ENCODE measurements at regions not wholly inside any gene's neighbourhood (a gene's known extent, or its start where the extent isn't known, plus 50 kb on each side); places are given as distances from the start of the nearest gene placed in this dataset.

GRCh38 chr9:13332571-13332970 lies 53.1 kb upstream of the MPDZ start:
- H3K4me3 ChIP-seq (ENCODE audit: low read length) = no peak overlapping the region
- H3K79me2 ChIP-seq (ENCODE audit: low read length) = no peaks in the 10 kb centered on the region
- H2AFZ ChIP-seq (ENCODE audit: low read length) = no peak overlapping the region
- no peaks in the 10 kb centered on the region for H3K4me1 ChIP-seq (ENCODE audit: low read length)
- H3K36me3 ChIP-seq (replicated peaks; ENCODE audit: insufficient read depth, low read length) = no peaks in the 10 kb centered on the region
- H3K9me2 ChIP-seq (replicated peaks; ENCODE audit: insufficient read depth, low read length) = no peaks in the 10 kb centered on the region
- TF ChIP-seq EZH2phosphoT487 (IDR thresholded peaks at IDR 0.05; ENCODE audit: low read length) (no peak), EZH2 (optimal IDR thresholded peaks at IDR 0.05; ENCODE audit: low read depth, low read length) (no peak)
- TF ChIP-seq, protein P1, sequence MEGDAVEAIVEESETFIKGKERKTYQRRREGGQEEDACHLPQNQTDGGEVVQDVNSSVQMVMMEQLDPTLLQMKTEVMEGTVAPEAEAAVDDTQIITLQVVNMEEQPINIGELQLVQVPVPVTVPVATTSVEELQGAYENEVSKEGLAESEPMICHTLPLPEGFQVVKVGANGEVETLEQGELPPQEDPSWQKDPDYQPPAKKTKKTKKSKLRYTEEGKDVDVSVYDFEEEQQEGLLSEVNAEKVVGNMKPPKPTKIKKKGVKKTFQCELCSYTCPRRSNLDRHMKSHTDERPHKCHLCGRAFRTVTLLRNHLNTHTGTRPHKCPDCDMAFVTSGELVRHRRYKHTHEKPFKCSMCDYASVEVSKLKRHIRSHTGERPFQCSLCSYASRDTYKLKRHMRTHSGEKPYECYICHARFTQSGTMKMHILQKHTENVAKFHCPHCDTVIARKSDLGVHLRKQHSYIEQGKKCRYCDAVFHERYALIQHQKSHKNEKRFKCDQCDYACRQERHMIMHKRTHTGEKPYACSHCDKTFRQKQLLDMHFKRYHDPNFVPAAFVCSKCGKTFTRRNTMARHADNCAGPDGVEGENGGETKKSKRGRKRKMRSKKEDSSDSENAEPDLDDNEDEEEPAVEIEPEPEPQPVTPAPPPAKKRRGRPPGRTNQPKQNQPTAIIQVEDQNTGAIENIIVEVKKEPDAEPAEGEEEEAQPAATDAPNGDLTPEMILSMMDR (IDR thresholded peaks at IDR 0.05; ENCODE audit: low read length) = no peak
- H3K27ac ChIP-seq (ENCODE audit: low read length) = no peak overlapping the region
- DNase-seq = no peak
- no peak overlapping the region for H3K4me2 ChIP-seq (ENCODE audit: low read depth, low read length)
- H4K20me1 ChIP-seq (ENCODE audit: insufficient read depth, low read length) = no peaks in the 10 kb centered on the region
- H3F3A ChIP-seq (ENCODE audit: insufficient read depth, low read length) = no peaks in the 10 kb centered on the region
- no peaks in the 10 kb centered on the region for H3K9me3 ChIP-seq (replicated peaks; ENCODE audit: insufficient read depth, low read length)
- H3K27me3 ChIP-seq (replicated peaks; ENCODE audit: insufficient read depth, low read length) = no peaks in the 10 kb centered on the region
- no peak overlapping the region for H3K9ac ChIP-seq (ENCODE audit: low read length)

GRCh38 chr9:13331320-13331719 lies 51.8 kb upstream of the MPDZ start:
- Histone ChIP-seq H3K27me3 (replicated peaks; ENCODE audit: insufficient read depth, low read length) (no peaks in the 10 kb centered on the region), H3K9ac (ENCODE audit: low read length) (no peak overlapping the region), H3K9me3 (replicated peaks; ENCODE audit: insufficient read depth, low read length) (no peaks in the 10 kb centered on the region), H3K4me2 (ENCODE audit: low read depth, low read length) (no peak overlapping the region), H3F3A (ENCODE audit: insufficient read depth, low read length) (no peaks in the 10 kb centered on the region), H3K27ac (ENCODE audit: low read length) (no peak overlapping the region), H4K20me1 (ENCODE audit: insufficient read depth, low read length) (no peaks in the 10 kb centered on the region), H3K4me3 (ENCODE audit: low read length) (no peak overlapping the region), H2AFZ (ENCODE audit: low read length) (no peak overlapping the region), H3K36me3 (replicated peaks; ENCODE audit: insufficient read depth, low read length) (no peaks in the 10 kb centered on the region), H3K4me1 (ENCODE audit: low read length) (no peaks in the 10 kb centered on the region), H3K9me2 (replicated peaks; ENCODE audit: insufficient read depth, low read length) (no peaks in the 10 kb centered on the region), H3K79me2 (ENCODE audit: low read length) (no peaks in the 10 kb centered on the region)
- no peak for DNase-seq
- TF ChIP-seq, protein P1 (IDR thresholded peaks at IDR 0.05; ENCODE audit: low read length) = no peak
- TF ChIP-seq EZH2 (optimal IDR thresholded peaks at IDR 0.05; ENCODE audit: low read depth, low read length) = no peak
- no peak for TF ChIP-seq EZH2phosphoT487 (IDR thresholded peaks at IDR 0.05; ENCODE audit: low read length)

DNA sequence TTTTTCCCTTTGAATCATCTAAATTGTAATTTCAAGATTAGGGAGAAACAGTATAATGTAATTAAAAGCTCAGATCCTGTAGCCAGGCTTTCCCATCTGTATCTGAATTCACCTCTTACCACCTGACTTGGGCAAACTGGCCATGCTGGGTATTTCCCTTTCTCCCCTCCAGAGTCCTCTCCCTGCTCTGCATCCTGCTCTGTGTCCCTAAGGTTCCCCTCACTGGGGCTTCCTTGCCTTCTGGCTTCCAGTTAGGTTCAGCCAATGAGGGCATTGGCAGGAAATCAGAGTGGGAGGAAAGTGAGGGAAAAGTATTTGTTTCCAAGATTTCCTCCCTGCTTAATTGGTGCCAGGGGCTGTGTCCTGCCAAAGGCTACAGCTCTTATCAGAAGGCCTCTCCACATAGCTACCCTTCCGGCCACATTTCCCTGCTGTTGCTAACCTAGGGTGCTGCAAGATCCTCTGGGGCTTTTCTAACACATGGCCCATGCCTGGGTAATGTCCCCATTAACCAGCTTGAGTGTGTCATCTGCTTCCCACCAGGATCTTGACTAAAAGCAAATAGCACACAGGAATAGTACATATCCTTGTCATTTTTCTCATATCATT lies 51.0 kb upstream of the MPDZ start:
- no peak overlapping the region for H3K27ac ChIP-seq (ENCODE audit: low read length)
- H2AFZ ChIP-seq (ENCODE audit: low read length) = no peak overlapping the region
- H3K9ac ChIP-seq (ENCODE audit: low read length) = no peak overlapping the region
- no peaks in the 10 kb centered on the region for H3K36me3 ChIP-seq (replicated peaks; ENCODE audit: insufficient read depth, low read length)
- H3K4me2 ChIP-seq (ENCODE audit: low read depth, low read length) = no peak overlapping the region
- H4K20me1 ChIP-seq (ENCODE audit: insufficient read depth, low read length) = no peaks in the 10 kb centered on the region
- H3K9me2 ChIP-seq (replicated peaks; ENCODE audit: insufficient read depth, low read length) = no peaks in the 10 kb centered on the region
- no peaks in the 10 kb centered on the region for H3K4me1 ChIP-seq (ENCODE audit: low read length)
- TF ChIP-seq EZH2 (optimal IDR thresholded peaks at IDR 0.05; ENCODE audit: low read depth, low read length) (no peak), EZH2phosphoT487 (IDR thresholded peaks at IDR 0.05; ENCODE audit: low read length) (no peak)
- TF ChIP-seq, protein P1 (IDR thresholded peaks at IDR 0.05; ENCODE audit: low read length) = no peak
- no peaks in the 10 kb centered on the region for H3F3A ChIP-seq (ENCODE audit: insufficient read depth, low read length)
- no peaks in the 10 kb centered on the region for H3K27me3 ChIP-seq (replicated peaks; ENCODE audit: insufficient read depth, low read length)
- no peak overlapping the region for H3K4me3 ChIP-seq (ENCODE audit: low read length)
- H3K79me2 ChIP-seq (ENCODE audit: low read length) = no peaks in the 10 kb centered on the region
- H3K9me3 ChIP-seq (replicated peaks; ENCODE audit: insufficient read depth, low read length) = no peaks in the 10 kb centered on the region
- DNase-seq = no peak
